T-helper 2 cell treated with Interferon-gamma antibody and Interleukin-4, amounts not matched to agents 5 μg/mL and 100 μg/mL, for 36 hours (primary cell): ENCODE measurements at regions not wholly inside any gene's neighbourhood (a gene's known extent, or its start where the extent isn't known, plus 50 kb on each side); places are given as distances from the start of the nearest gene placed in this dataset.

ENCODE experiments used
- DNase-seq: peaks from one replicate; pipeline ENCODE4 v3.0.0; 2021; ENCODE audit warnings: low spot score
- H3K27ac Mint-ChIP-seq: one replicate; pipeline ENCODE4 v1.8.0; 2021; ENCODE audit warnings: mild to moderate bottlenecking, mixed read lengths
- H3K27me3 Mint-ChIP-seq: one replicate; pipeline ENCODE4 v1.8.0; 2021; ENCODE audit warnings: low read depth, mixed read lengths
- H3K36me3 Mint-ChIP-seq: one replicate; pipeline ENCODE4 v1.8.0; 2021; ENCODE audit warnings: low read depth, mixed read lengths
- H3K4me1 Mint-ChIP-seq: one replicate; pipeline ENCODE4 v1.8.0; 2021; ENCODE audit warnings: low read depth, mixed read lengths
- H3K4me3 Mint-ChIP-seq: one replicate; pipeline ENCODE4 v1.8.0; 2022; ENCODE audit warnings: mild to moderate bottlenecking, moderate library complexity, mixed read lengths
- H3K9me3 Mint-ChIP-seq: one replicate; pipeline ENCODE4 v1.8.0; 2021; ENCODE audit warnings: mixed read lengths

- H3K27me3 Mint-ChIP-seq = no peaks in the 10 kb centered on the region
- no peaks in the 10 kb centered on the region for H3K4me1 Mint-ChIP-seq
- no peak overlapping the region for H3K4me3 Mint-ChIP-seq
- H3K9me3 Mint-ChIP-seq = no peaks in the 10 kb centered on the region
- no peak overlapping the region for H3K27ac Mint-ChIP-seq
- no peaks in the 10 kb centered on the region for H3K36me3 Mint-ChIP-seq
- DNase-seq = no peak
Measured at GRCh38 chr1:209074575-209075250, 508.8 kb upstream of the CAMK1G start.

- H3K36me3 Mint-ChIP-seq = no peaks in the 10 kb centered on the region
- DNase-seq = no peak
- no peak overlapping the region for H3K27ac Mint-ChIP-seq
- H3K4me3 Mint-ChIP-seq = no peak overlapping the region
- H3K4me1 Mint-ChIP-seq = no peaks in the 10 kb centered on the region
- no peaks in the 10 kb centered on the region for H3K27me3 Mint-ChIP-seq
- H3K9me3 Mint-ChIP-seq = no peaks in the 10 kb centered on the region
Measured at GRCh38 chr1:209076688-209077087, 506.8 kb upstream of the CAMK1G start.

GRCh38 chr1:209080170-209080781 is 503.2 kb upstream of the CAMK1G start:
- no peaks in the 10 kb centered on the region for H3K9me3 Mint-ChIP-seq
- no peak overlapping the region for H3K4me3 Mint-ChIP-seq
- no peaks in the 10 kb centered on the region for H3K36me3 Mint-ChIP-seq
- no peaks in the 10 kb centered on the region for H3K4me1 Mint-ChIP-seq
- DNase-seq = no peak
- H3K27ac Mint-ChIP-seq = no peak overlapping the region
- no peaks in the 10 kb centered on the region for H3K27me3 Mint-ChIP-seq

- Mint-ChIP-seq H3K27ac (no peak overlapping the region), H3K9me3 (no peaks in the 10 kb centered on the region)
Measured at GRCh38 chr1:209086486-209087192, 496.9 kb upstream of the CAMK1G start.

GRCh38 chr1:209094384-209094783 is 489.1 kb upstream of the CAMK1G start:
- no peak overlapping the region for H3K27ac Mint-ChIP-seq

More at GRCh38 chr1:209086486-209087192, 496.9 kb upstream of the CAMK1G start:
- no peaks in the 10 kb centered on the region for H3K4me1 Mint-ChIP-seq
- H3K27me3 Mint-ChIP-seq = peaks cover 5% of the 10 kb centered on the region
- DNase-seq = no peak
- no peak overlapping the region for H3K4me3 Mint-ChIP-seq
- H3K36me3 Mint-ChIP-seq = no peaks in the 10 kb centered on the region

GRCh38 chr1:209095627-209096595 is 487.6 kb upstream of the CAMK1G start:
- Mint-ChIP-seq H3K27me3 (peaks cover 2% of the 10 kb centered on the region), H3K27ac (no peak overlapping the region), H3K4me3 (no peak overlapping the region), H3K36me3 (no peaks in the 10 kb centered on the region), H3K4me1 (no peaks in the 10 kb centered on the region), H3K9me3 (no peaks in the 10 kb centered on the region)
- no peak for DNase-seq

More at GRCh38 chr1:209094384-209094783, 489.1 kb upstream of the CAMK1G start:
- Mint-ChIP-seq H3K36me3 (no peaks in the 10 kb centered on the region), H3K4me3 (no peak overlapping the region), H3K27me3 (peaks cover 6% of the 10 kb centered on the region), H3K4me1 (no peaks in the 10 kb centered on the region), H3K9me3 (no peaks in the 10 kb centered on the region)
- no peak for DNase-seq

GRCh38 chr1:209100460-209100859 is 483.1 kb upstream of the CAMK1G start:
- H3K4me1 Mint-ChIP-seq = no peaks in the 10 kb centered on the region
- DNase-seq = no peak
- no peaks in the 10 kb centered on the region for H3K36me3 Mint-ChIP-seq
- no peaks in the 10 kb centered on the region for H3K9me3 Mint-ChIP-seq
- no peak overlapping the region for H3K27ac Mint-ChIP-seq
- no peaks in the 10 kb centered on the region for H3K27me3 Mint-ChIP-seq
- H3K4me3 Mint-ChIP-seq = no peak overlapping the region

GRCh38 chr1:209101106-209101505 is 482.4 kb upstream of the CAMK1G start:
- no peak for DNase-seq
- no peaks in the 10 kb centered on the region for H3K36me3 Mint-ChIP-seq
- H3K27ac Mint-ChIP-seq = no peak overlapping the region
- no peaks in the 10 kb centered on the region for H3K4me1 Mint-ChIP-seq
- no peaks in the 10 kb centered on the region for H3K27me3 Mint-ChIP-seq
- H3K4me3 Mint-ChIP-seq = no peak overlapping the region
- H3K9me3 Mint-ChIP-seq = no peaks in the 10 kb centered on the region

- H3K36me3 Mint-ChIP-seq = no peaks in the 10 kb centered on the region
- no peaks in the 10 kb centered on the region for H3K9me3 Mint-ChIP-seq
- H3K27ac Mint-ChIP-seq = no peak overlapping the region
- H3K4me1 Mint-ChIP-seq = no peaks in the 10 kb centered on the region
- DNase-seq = no peak
- H3K27me3 Mint-ChIP-seq = no peaks in the 10 kb centered on the region
- H3K4me3 Mint-ChIP-seq = no peak overlapping the region
Measured at GRCh38 chr1:209102120-209102519, 481.4 kb upstream of the CAMK1G start.

GRCh38 chr1:209102531-209102930 is 481.0 kb upstream of the CAMK1G start:
- Mint-ChIP-seq H3K9me3 (no peaks in the 10 kb centered on the region), H3K4me3 (no peak overlapping the region), H3K36me3 (no peaks in the 10 kb centered on the region), H3K27ac (no peak overlapping the region), H3K4me1 (no peaks in the 10 kb centered on the region), H3K27me3 (no peaks in the 10 kb centered on the region)
- no peak for DNase-seq

GRCh38 chr1:209103092-209103491 is 480.4 kb upstream of the CAMK1G start:
- Mint-ChIP-seq H3K4me3 (no peak overlapping the region), H3K9me3 (no peaks in the 10 kb centered on the region), H3K27ac (no peak overlapping the region), H3K36me3 (no peaks in the 10 kb centered on the region), H3K27me3 (no peaks in the 10 kb centered on the region), H3K4me1 (no peaks in the 10 kb centered on the region)
- no peak for DNase-seq

GRCh38 chr1:209104646-209105045 is 478.9 kb upstream of the CAMK1G start:
- no peaks in the 10 kb centered on the region for H3K9me3 Mint-ChIP-seq
- no peaks in the 10 kb centered on the region for H3K27me3 Mint-ChIP-seq
- no peaks in the 10 kb centered on the region for H3K36me3 Mint-ChIP-seq
- no peak overlapping the region for H3K4me3 Mint-ChIP-seq
- DNase-seq = no peak
- peaks cover 3% of the 10 kb centered on the region for H3K4me1 Mint-ChIP-seq
- no peak overlapping the region for H3K27ac Mint-ChIP-seq

- no peaks in the 10 kb centered on the region for H3K9me3 Mint-ChIP-seq
- H3K36me3 Mint-ChIP-seq = no peaks in the 10 kb centered on the region
- no peak overlapping the region for H3K27ac Mint-ChIP-seq
- no peak for DNase-seq
- H3K27me3 Mint-ChIP-seq = no peaks in the 10 kb centered on the region
- peaks cover 3% of the 10 kb centered on the region for H3K4me1 Mint-ChIP-seq
- no peak overlapping the region for H3K4me3 Mint-ChIP-seq
Measured at GRCh38 chr1:209105701-209106100, 477.8 kb upstream of the CAMK1G start.
